ENCODE measurements at regions not wholly inside any gene's neighbourhood (a gene's known extent, or its start where the extent isn't known, plus 50 kb on each side); places are given as distances from the start of the nearest gene placed in this dataset.

GRCh38 chr6:114605656-114606055 is 262.8 kb upstream of the HS3ST5 start:
- DNase-seq, result no peak

GRCh38 chr6:114600381-114600780 is 257.6 kb upstream of the HS3ST5 start:
- no peak for DNase-seq

GRCh38 chr6:114595591-114595990 is 252.8 kb upstream of the HS3ST5 start:
- no peak for DNase-seq

- DNase-seq, result no peak
Observed at GRCh38 chr6:114595186-114595585, 252.4 kb upstream of the HS3ST5 start.

- DNase-seq, result no peak
Observed at GRCh38 chr6:114592506-114592905, 249.7 kb upstream of the HS3ST5 start.

GRCh38 chr6:114588726-114589125 is 245.9 kb upstream of the HS3ST5 start:
- no peak for DNase-seq

GRCh38 chr6:114586298-114586697 is 243.5 kb upstream of the HS3ST5 start:
- DNase-seq, result no peak

GRCh38 chr6:114581293-114581692 is 238.5 kb upstream of the HS3ST5 start:
- DNase-seq, result no peak

GRCh38 chr6:114580882-114581281 is 238.1 kb upstream of the HS3ST5 start:
- no peak for DNase-seq

- DNase-seq, result no peak
Observed at GRCh38 chr6:114579486-114579885, 236.7 kb upstream of the HS3ST5 start.

- DNase-seq, result no peak
Observed at GRCh38 chr6:114577109-114577508, 234.3 kb upstream of the HS3ST5 start.

GRCh38 chr6:114576330-114576729 is 233.5 kb upstream of the HS3ST5 start:
- no peak for DNase-seq

GRCh38 chr6:114569669-114570068 is 226.8 kb upstream of the HS3ST5 start:
- no peak for DNase-seq

GRCh38 chr6:114564302-114564933 is 221.6 kb upstream of the HS3ST5 start:
- DNase-seq, result no peak

GRCh38 chr6:114559419-114559818 is 216.6 kb upstream of the HS3ST5 start:
- DNase-seq, result no peak

GRCh38 chr6:114558153-114558552 is 215.3 kb upstream of the HS3ST5 start:
- no peak for DNase-seq

- DNase-seq, result no peak
Observed at GRCh38 chr6:114556846-114557488, 214.1 kb upstream of the HS3ST5 start.

- no peak for DNase-seq
Observed at GRCh38 chr6:114550316-114550715, 207.5 kb upstream of the HS3ST5 start.

GRCh38 chr6:114543696-114544095 is 200.9 kb upstream of the HS3ST5 start:
- DNase-seq, result no peak

- DNase-seq, result no peak
Observed at GRCh38 chr6:114541794-114542193, 199.0 kb upstream of the HS3ST5 start.

- DNase-seq, result no peak
Observed at GRCh38 chr6:114537977-114538376, 195.2 kb upstream of the HS3ST5 start.

GRCh38 chr6:114534813-114535212 is 192.0 kb upstream of the HS3ST5 start:
- no peak for DNase-seq

GRCh38 chr6:114524081-114524480 is 181.3 kb upstream of the HS3ST5 start:
- DNase-seq, result no peak

- no peak for DNase-seq
Observed at GRCh38 chr6:114523508-114523907, 180.7 kb upstream of the HS3ST5 start.

- DNase-seq, result no peak
Observed at GRCh38 chr6:114521926-114522325, 179.1 kb upstream of the HS3ST5 start.

Measured in stimulated activated CD4-positive, alpha-beta T cell treated with anti-CD3 and anti-CD28 coated beads, Interleukin-2, amount 100 ng/mL, for 48 hours (primary cell).